NCI-H774 (cell line): ENCODE measurements at regions not wholly inside any gene's neighbourhood (a gene's known extent, or its start where the extent isn't known, plus 50 kb on each side); places are given as distances from the start of the nearest gene placed in this dataset.

Experiments
- DNase-seq: peaks from one replicate; lab custom pipeline; 2025; lab: John Stamatoyannopoulos, UW

DNA sequence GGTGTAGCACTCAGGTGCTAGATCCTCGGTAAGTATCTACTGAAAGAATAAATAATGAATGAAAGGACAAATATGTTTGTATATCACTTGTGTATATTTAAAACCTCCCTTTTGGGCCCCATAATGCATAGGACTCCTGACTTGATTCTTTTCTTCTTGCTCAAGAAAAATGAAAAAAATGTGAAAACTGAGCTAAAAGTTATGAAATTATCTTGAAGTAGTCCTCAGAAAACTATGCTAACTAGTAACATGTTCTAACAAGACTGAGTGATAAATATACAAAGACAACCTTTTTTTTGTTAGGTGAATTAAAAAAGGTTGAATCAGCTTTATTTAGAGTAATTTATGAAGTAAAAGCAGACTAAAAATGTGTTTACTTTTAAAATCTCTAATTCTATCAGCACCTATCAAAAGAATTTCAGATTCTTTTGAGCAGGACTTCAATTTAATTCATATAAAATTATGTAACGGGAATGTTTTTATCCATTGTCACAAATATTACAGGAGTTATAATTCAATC is 247.8 kb upstream of the JAG1 start:
- no peak for DNase-seq

DNA sequence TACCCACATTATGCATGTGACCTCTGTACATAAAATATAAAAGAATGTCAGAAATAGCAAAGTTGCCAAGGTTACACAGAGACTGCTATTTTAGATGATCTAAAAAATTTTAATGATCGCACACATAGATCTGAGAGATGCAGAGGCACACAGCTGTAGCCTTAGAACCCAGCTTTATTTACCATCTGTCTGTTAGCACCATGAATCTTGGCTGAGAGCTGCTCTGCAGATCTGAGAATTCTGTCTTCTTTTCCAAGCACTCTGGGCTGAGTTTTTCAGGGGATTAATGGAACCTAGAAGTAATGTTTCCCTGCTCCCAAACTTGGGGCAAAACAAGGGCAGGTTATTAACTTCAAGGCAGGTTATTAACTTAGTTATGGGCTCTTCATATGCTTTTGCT is 248.7 kb upstream of the JAG1 start:
- no peak for DNase-seq

DNA sequence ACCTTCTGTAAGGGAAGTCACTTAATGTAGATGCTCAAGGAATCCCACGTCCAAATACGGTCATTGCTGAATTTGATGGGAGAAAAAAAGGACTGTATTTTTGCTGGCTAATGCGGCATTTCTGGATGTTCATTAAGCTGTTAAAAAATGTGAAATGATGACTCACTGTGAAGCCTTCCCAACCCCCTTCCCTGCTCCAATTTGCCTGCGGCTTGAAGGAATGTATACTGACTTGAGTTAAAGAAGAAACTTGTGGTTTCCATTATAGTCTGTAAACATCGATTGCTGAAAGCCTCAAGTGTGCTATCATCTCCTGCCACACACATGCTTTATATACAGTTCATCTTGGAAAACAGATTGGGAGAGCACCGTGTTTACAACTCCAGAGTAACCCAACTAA is 249.1 kb upstream of the JAG1 start:
- DNase-seq: no peak

DNA sequence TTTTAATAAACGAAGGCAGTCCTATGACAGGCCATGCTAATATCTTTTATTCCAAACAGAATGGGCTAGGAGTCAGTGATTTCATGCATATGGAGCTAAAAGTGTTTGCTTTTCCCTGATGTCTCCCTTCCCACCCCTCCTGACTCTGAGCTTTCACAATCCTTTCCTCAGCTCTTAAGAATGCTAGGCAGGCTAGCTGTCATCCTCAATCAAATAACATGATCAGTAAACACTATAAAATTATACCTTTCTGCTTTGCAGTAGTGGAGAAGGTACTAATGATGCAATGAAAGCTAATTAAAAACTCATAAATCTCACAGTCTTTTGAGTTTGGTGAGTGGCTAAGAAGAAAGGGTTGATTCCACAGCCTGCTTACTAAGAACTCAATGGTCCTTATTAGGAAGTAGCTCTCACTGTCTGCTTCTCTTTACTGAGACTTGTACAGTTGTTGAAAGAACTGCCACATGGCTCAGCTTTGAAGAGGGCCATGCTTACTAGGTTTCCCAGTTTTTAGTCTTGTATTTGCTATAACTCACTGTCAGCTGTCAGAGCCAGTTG is 250.9 kb upstream of the JAG1 start:
- DNase-seq: peak; percentile 25

DNA sequence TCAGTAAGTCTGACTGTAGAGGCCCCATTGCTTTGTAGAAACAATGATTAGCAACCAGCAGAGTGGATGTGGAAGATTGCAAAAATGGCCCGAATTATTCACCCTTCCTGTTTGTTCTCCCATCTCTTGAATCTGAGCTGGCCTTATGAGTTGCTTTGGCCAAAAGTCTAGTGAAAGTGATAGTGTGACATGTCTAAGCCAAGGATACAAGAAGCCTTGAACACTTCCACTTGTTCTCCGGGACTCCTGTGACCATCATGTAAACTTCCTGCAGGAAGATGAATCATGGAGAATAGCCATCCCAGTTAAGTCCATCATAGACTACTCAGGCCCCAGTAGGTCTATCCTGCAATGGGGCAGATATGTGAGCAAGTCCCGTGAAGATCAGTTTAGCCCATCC is 252.0 kb upstream of the JAG1 start:
- no peak for DNase-seq

DNA sequence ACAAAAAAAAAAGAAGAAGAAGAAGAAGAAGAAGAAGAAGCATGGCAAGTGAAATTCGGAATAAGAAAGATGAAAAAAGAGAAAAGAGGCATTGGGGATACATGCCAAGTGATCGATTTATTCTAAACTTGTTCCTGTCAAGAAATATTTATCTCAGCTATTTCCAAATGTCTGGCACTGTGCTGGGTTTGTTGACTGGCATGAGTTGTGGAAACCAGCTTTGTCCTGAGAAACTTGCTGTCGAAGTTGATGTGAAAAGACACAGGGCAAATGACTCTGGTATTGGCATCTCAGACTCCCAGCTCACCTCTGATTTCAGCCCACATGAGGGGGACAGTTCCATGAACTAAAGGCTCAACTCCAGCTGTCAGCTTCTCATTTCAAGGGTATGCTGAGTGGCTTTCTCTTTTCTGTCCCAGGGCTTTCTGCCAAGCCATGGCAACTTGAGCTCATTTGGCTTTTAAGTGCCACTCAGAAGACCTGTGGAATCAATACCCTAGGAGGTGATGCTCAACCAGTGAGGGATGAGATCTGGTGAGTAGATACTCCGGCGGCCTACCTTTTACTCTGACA is 253.3 kb upstream of the JAG1 start:
- DNase-seq: no peak

DNA sequence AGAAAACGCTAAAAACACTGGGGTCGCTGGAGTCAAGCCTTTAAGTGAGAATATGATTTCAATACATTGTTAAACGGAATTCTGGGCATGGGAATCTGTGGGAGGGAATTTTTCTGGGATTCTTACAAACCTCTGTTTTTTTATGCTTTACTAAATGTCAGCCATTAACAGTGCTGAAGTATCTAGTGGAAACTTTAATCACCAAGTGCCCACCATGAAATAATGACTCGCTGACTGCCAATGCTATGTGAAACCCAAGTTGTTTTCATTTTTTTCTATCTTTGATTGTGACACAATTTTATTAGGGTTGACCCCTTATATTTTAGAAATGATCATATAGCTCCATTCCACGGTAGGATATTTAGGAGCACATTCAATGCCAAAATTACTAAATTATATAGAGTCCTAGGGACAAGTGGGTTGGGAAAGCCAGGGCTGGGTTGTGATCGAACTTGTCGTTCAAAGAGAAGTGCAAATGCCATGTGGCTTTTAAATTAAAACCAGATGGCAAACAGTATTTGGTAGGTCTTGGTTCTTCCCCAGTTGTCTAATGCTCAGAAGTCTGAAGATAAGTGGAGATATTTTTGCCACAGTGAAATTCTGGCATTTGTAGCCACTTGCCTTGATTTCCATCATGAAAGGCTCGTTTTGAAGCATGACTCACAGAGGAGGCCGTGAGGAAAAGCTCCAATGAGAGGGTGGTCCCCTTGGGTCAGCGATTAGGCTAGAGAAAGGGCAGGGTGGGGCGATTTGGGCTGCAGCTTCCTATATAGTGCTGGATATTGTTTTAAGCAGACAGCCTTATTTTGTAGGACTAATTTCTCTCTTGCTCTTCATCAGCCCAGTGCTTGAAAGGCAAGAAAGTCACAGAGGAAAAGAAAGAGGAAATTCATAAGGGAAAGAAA is 254.4 kb upstream of the JAG1 start:
- no peak for DNase-seq

DNA sequence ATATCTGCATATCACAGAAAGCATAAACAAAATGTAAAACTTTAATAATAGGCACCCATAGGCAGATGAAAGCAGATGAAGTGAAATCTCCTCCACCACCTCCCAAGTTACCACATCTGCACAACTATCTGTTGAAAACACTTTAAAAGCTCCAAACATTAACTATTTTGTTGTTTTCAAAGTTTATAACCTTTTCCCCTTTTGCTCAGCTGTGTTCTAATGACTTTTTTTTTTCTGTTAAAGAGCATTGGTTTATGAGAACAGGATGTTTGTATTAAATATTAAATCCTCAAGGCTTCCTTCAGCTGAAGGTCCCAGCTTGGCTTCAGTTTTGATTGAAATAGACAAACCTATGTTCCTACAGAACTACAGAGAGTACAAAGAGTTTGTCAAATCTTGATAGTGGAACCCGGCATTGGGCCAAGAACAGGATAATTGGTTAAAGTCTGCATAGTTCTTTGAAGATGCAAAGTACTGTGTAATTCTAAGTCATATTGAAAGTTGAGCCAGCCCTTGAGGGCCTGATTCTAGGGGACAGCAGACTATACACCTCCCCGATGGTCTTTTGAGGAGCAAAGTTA is 255.1 kb upstream of the JAG1 start:
- DNase-seq: no peak

DNA sequence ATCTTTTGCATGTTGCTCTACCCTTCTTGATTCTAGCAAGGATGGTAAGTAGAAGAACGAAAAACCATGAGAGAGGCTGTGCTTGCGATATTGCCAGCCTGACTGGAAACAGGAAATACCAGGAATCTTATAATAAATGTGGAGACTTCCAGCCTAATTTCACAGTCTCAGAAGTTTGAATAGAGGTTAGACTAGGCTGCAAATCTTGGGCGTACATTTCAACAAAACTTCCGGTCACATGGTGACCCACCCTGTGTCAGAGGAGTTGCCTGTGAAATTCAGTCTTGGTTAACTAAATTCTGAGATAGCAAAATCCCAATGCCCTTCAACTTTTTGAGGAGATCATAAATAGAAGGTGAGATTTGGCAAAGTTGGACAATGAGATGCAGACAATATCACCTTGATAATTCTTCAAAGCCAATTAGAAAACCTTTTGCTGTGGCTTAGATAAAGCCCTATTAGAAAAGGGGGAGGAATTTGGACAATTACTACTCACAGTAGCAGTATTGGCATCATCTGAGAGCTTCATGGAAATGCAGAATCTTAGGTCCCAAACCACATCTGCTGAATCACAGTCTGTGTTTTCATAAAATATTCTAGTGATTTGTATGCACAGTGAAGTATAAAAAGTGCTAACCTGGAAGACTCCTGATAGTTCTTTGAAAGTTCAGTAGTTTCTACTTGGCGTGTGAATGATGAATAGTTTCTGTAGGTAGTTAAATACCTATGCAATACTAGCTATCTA is 262.0 kb upstream of the JAG1 start:
- DNase-seq: no peak

DNA sequence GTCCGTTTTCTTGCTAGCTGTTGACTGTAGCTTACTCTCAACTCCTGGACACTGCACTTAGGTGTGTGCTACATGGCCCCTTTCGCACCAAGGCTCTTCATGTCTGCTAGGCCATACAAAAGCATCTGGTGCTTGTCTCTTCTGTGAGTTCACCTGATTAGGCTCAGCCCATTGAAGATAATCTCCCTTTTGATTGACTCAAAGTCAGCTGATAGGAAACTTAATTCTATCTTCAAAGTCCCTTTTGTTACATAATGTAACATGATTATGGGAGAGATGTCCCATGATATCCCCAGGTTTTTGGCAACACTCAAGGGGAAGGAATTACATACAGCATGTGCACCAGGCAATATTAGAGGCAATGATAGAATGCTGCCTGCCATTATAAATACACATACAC is 263.0 kb upstream of the JAG1 start:
- DNase-seq: no peak

DNA sequence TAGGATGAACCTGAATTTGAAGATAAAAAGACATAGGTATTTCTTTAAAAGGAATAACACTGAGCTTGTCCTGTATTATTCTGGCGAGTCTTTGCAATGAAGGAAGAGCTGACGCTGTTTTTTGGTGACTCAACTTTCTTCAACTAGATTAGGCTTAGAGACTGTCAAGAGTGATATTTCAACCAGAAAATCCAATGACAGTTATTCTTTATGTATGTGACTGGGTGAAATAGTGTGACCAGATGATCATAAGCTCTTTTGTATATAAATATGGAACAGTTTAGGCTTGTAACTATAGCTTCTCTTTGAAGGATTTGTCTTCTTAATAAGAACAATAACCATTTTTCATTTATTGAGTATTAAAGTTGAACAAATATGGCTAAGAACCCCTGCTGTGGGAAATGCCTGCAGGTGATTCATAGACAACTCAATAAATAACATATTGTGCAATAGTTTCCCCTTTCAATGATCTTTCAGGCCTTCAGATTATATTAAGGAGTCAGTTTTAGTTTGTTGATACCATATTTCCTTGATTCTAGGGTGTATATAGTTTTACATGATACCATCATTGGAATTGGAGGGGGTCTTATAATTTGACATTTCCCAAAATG is 265.6 kb upstream of the JAG1 start:
- DNase-seq: no peak

DNA sequence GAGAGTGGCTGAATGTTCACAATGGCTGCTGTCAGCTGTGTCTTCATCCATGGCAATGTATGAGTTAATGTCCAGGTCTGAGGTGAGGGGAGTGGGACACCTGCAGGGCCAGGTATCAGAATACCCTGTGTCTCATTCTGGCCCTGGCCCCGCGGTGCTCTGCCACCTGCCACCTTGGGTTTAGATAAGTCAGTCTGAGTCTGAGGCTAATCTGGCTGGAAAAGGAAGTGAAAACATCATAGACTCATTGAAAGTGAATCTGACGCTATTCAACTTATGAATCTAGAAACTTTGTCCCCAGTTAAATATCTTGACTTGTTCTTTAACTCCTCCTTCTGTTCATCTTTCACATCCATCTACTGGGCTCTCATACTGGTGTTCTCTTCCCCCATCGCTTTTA is 267.1 kb upstream of the JAG1 start:
- DNase-seq: no peak

DNA sequence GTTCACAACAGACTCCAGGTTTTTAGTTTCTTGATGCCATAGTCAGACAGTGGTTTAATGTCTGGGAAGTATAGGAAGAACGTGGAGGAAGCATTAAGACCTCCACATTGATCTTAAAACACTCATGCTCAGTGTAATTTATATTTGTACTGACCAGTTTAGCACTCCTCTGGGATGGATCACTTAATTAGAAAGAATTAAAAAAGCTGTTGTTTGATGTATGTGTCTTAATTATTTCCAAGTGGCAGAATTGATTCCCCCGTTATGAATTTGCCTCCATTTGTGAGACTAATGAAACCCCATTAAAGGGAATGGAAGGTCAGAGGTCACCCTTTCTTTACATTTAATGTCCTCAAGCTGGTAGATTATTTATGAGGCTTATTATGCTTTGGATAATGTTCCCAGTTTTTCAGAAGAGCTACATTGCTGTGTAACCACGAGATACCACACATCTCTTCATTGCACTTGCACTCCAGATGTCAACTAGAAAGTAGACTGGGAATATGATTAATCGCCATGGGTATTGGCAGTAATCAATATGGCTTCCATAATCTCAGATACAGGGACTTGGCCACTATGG is 270.0 kb upstream of the JAG1 start:
- DNase-seq: no peak

DNA sequence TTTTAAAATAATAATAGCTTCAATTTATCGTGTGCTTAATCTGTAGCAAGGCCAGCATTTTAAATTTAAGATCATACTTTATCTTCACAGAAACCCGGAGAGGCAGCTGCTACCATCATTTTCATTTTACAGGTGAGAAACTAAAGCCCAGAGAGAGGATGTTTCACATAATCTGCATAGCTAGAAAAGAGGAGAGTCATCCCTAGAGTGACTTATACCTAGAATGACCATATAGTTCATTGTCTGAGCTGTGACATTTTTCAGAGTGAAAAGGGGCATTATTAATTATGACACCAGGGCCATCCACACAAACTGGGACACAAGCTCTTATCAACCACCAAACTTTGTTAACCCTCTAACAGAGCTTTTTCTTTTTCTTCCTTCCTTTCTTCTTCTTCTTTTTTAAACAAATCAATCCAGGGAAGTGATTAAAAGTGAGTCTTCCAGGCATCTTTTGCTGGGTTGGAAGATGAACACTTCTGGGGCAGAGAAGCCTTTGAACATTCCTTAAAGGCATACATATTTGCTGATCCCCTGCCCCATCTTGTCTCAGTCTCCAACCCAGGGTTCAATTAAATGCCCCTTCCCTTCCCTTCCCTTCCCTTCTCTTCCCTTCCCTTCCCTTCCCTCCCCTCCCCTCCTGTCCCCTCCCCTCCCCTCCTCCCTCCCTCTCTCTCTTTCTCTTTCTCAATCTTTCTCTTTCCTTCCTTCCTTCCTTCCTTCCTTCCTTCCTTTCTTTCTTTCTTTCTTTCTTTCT is 272.5 kb upstream of the JAG1 start:
- no peak for DNase-seq

DNA sequence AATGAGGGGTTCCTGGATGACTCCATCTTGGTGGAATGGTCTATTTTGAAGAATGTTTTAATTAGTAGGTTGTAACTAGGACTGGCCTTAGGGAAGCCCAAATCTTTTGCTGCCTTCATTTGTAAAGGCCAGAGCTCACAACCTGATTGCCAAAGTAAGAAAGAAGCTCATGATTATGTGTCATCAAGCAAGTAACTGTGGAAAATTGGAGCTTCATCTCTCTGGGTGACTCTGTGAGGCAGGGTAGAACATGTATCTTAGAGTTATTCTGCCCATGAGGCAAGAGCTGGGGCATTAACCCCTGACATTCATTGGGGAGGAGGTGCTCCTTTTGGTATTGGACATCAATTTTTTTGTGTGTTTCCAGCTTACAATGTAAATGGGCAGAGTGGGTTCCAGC is 273.9 kb upstream of the JAG1 start:
- no peak for DNase-seq

DNA sequence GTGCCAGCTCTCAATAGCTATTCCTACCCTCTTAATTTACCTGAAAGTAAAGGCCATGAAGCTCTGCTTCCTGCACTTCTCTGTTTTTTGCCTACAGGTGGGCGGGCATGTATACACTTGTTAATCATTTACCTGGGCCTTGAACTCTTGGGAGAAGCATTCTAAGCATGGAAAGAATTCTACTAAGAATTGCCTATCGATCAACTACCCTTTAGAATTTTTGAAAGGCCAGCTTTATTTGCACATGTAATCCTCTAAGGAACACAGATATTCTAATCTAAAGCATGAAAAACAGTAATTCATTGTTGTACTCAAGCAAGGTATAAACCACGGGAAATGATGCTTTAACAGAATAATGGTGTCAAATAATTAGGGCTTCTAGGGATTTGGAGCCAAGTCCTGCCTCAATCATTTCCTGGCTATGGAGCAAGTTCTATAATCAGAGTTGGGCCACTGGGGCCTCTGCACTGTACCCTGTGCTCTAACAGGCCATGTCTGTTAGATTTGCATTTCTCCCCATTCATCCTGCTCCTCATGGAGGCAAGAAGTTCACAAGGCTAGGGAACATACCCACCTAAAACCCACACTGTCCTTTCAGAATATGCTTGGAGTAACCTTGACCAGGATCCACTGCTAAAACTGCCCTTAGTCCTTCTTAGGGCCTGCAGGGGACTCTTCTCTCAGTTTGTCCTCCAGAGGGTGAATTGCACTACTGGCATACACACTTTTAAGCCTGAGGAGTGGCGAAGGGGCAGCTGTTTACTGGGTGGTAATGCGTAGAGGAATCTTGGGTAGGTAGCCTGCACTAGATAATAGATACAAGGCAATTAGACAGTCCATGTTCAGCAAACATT is 276.4 kb upstream of the JAG1 start:
- DNase-seq: no peak

DNA sequence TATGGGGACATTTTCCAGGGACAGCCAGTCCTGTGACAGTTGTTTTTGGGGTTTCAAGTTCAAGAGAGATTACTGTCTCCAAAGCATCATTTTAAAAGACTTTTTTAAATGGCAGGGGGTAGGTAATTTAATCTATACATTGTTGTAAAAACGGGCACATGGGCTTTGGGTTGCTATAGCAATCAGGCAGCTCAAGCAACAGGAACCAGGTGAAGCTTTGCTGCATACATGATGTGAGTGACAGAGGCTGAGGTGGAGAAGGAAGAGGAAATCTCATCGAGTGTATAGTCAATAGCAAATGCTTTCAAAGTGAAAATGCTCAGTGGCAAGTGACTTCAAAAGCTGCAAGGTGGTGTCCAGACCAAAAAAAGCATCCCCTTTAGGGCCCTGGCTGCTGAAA is 277.4 kb upstream of the JAG1 start:
- DNase-seq: no peak

DNA sequence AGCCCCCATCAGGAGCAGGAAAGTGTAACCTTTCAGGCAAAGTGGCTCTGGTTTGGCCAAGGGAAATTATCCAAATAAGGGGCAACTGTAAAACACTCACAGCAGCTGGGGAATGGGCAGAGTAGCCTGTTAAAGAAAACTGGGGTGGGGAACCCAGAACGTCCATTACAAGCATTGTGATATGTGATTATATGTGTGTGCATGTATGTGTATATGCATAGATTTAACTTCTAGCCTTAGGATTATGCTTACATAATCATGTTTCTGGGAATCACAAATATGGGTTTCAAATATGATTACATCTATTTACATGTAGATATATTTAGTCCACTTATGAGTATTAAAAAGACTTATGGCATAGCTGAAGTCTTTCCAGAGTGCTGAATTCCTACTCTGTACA is 278.1 kb upstream of the JAG1 start:
- DNase-seq: no peak

DNA sequence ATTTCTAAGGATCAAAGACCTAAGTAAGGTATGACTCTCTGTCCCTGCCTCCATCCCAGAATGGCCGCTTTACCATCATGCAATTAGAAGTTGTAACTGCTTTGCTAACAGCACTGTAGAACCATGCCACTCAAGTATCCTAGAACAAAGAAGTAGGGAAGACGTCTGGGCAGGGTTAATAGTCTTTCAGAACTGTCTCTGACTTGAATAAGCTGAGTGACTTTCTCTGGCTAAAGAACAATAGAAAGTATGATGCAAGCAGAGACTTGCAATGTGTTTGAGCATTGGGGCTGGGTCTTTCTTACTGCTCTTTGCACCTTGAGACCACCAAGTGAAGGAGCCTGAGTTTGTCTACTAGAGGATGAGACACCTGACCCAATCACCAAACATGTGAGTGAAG is 279.6 kb upstream of the JAG1 start:
- no peak for DNase-seq
